ENCODE measurements at regions not wholly inside any gene's neighbourhood (a gene's known extent, or its start where the extent isn't known, plus 50 kb on each side); places are given as distances from the start of the nearest gene placed in this dataset.

DNA sequence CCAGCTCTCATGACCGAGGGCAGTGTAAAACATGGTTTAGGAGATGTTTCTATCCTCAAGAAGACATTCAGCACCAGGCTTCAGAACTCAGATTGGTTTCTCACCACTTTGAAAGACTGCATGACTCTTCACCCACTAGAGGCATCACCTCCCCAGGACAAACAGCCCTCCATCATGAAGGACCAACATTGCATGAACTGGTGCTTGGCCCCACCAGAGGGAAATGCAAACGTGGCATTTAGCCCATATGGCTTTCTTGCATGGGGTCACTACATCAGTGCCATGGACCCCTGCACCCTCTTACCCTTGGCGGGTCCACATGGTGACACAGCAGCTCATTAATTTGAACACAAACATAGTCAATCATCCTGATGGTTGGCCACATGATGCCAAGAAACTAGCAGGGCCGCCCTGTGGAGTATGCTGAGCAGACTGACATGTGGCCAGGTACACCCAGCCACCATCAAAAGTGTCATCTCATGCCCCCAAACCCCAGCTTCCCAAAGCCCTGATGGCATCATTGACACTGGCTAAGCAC lies 129.5 kb upstream of the FSTL4 start:
- no peak overlapping the region for H3K27ac ChIP-seq
- TF ChIP-seq CTCF (conservative IDR thresholded peaks at IDR 0.05) = no peak
- no peak for TF ChIP-seq ZFX (IDR thresholded peaks at IDR 0.05)

DNA sequence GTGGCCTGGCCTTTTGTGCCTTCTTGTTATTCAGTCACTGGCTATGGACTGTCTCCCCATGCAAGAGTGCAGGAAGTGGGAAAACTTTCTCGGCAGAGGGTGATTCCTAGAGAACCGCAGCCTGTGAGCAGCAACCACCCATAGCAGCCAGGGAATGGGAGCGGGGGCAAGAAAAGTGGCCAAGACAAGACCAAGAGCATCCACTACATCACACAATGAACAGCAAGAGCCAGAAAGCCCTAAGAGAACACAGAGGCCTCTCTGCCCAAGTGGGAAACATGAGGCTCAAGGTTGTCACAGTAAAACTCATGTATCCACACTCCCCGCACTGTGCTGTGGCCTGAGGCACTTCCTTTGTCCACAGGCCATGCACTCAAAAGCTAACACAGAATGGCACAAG lies 129.1 kb upstream of the FSTL4 start:
- H3K27ac ChIP-seq = no peak overlapping the region
- TF ChIP-seq ZFX (IDR thresholded peaks at IDR 0.05) = no peak
- TF ChIP-seq CTCF (conservative IDR thresholded peaks at IDR 0.05) = no peak

DNA sequence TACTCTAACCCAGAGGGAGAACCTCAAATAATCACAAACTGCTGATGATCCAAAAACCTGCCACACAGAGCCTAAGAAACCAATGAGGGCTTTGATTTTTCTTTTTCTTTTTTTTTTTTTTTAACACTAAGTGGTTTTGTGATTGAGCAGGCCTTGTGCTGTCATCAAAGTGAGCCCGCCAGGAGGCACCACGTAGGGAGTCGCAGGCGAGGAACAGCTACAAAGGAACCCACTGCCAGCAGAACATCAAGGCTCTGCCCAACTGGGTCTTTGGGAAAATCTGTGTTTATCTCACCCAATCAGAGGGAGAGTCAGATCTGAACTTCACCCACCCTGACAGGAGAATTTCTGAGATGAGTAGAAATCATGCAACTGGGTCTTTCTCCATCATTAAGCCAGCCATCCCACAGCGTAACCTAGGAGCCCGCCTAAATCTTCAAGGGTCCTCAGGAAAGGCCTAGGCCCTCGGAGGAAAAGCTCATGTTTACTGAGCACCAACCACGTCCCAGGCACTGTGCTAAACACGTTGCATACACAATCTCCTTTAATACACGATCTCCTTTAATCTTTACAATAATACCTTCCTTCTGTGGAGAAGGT lies 126.9 kb upstream of the FSTL4 start:
- no peak overlapping the region for H3K27ac ChIP-seq

GRCh38 chr5:133738271-133738670 lies 125.9 kb upstream of the FSTL4 start:
- H3K27ac ChIP-seq = no peak overlapping the region
- TF ChIP-seq CTCF (conservative IDR thresholded peaks at IDR 0.05) (no peak), ZFX (IDR thresholded peaks at IDR 0.05) (no peak)

More for the DNA sequence above, 126.9 kb upstream of the FSTL4 start:
- TF ChIP-seq CTCF (conservative IDR thresholded peaks at IDR 0.05) = no peak
- TF ChIP-seq ZFX (IDR thresholded peaks at IDR 0.05) = no peak

DNA sequence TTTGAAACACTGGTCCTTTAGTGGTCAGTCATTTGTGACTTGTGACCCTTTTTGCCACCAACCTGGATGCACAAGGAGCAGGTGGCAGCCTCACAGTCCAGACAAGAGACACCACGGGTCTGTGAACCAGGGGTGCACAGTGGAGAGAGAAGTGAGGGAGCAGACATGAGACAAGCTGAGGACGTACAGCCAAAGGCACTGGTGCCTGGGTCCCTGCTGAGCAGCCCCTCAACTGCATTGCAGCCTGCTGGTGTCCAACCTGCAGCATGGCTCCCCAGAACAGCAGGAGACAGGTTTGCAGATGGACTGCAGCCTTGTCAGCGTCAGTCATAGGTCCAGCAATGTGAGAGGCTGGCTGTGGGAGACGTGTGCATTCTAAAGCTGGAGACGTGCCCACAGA lies 124.2 kb upstream of the FSTL4 start:
- H3K27ac ChIP-seq = no peak overlapping the region
- TF ChIP-seq ZFX (IDR thresholded peaks at IDR 0.05) (no peak), CTCF (conservative IDR thresholded peaks at IDR 0.05) (no peak)

DNA sequence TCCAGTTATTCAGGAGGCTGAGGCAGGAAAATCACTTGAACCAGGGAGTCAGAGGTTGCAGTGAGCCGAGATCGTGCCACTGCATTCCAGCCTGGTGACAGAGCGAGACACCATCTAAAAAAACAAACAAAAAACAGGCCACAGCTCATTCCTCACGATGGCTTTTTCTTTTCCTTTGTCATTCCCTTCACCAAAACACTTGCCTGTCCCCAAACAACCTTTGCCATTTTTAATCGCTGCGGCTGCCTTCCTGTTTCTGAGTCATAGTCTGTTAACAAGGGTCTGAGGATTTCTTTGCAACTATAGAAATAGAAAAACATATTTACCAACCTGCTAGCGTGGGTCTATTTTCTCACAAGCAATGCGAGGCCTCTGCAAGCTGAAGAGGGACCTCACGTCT lies 123.0 kb upstream of the FSTL4 start:
- TF ChIP-seq ZFX (IDR thresholded peaks at IDR 0.05) (no peak), CTCF (conservative IDR thresholded peaks at IDR 0.05) (no peak)
- no peak overlapping the region for H3K27ac ChIP-seq

DNA sequence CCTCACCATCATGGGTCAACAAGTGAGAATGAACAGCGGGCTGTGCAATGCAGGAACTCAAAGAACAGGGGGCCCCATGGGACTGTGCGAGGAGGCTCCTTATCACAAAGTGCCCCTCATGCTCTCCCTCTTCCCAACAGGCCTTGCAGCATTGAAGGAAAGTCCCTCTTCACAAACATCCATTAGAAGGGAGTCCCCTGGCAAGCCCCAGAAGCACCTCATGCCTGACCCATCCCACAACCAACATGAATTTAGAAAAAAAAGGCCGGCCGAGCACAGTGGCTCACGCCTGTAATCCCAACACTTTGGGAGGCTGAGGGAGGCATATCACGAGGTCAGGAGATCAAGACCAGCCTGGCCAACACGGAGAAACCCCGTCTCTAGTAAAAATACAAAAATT lies 122.6 kb upstream of the FSTL4 start:
- H3K27ac ChIP-seq = no peak overlapping the region
- TF ChIP-seq ZFX (IDR thresholded peaks at IDR 0.05) (no peak), CTCF (conservative IDR thresholded peaks at IDR 0.05) (no peak)
